CD4-positive, alpha-beta T cell treated with Interleukin-4 for 1 hour (primary cell): ENCODE measurements at regions not wholly inside any gene's neighbourhood (a gene's known extent, or its start where the extent isn't known, plus 50 kb on each side); places are given as distances from the start of the nearest gene placed in this dataset.

ENCODE experiments used
- DNase-seq, 2 donors: peaks; one replicate each; pipeline ENCODE4 v3.0.0-alpha.2; 2020 to 2022

DNA sequence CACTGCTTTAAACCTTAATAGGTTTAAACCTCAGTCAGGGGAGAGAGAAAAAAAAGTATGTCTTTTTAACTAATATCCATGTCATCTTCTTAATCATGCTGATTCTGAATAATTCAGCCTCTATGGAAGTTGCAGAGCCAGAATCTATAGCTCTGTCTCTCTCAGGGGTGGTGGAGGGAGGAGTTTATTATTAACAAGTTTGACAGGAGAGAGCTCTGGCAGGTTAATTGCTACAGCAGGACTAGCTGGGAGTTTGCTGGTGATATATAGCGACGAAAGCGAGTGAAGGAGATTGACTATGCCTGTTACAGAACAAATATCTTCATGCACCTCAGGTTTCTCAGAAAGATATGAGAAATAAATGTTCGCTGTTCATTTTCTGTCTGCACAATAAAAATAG, 586.4 kb downstream of the TLE4 start:
- no peak for DNase-seq

DNA sequence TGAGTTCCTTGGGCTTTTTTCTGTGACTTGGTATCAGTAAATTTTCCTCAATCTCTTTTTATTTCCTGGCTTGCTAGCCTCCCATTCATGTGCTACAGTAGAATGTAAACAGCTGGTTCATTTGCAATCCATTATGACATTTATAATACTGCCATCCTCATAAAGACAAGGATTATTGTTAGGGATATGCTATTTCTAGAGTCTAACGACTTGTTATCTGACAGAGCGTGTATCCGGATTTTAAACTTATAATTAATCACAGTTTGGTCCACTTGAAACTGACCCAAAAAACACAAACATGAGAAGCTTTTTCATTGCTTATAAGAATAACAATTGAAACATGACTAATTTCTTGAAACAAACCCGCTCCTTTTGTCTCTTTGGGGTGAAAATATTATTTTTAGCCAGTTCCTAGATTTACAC, 585.8 kb downstream of the TLE4 start:
- no peak for DNase-seq

DNA sequence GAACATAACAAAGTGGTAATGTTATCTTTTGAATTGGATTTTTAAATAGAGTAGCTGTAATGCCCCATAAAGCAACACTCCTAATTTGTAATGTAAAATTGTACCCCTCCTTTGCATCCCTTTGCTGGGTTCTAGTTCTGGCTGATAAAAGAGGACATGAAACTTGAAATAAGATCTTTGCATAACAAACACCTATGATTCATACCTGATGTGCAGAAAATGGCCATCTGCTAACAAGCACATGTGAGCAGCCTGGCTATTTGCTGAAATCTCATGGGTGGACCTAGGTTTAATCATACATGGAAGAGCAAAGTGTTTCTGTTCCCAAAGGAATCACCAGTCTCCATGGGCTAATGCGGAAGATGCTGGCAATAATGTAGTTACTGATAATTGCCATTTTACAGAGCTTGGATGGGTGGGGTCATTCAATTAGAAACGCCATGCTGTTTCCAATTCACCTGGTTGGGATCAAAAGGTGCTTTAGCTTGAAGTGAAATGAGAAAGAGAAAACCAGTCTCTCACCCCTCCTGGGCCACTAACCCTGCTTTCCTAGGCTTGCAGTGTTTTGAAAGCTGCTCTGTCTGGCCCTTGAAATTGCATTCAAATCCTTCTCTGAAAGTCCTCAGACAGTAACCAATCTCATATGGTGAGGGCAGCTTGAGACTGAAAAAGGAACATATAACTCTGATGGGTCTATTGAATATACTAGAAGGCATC, 585.1 kb downstream of the TLE4 start:
- no peak for DNase-seq

DNA sequence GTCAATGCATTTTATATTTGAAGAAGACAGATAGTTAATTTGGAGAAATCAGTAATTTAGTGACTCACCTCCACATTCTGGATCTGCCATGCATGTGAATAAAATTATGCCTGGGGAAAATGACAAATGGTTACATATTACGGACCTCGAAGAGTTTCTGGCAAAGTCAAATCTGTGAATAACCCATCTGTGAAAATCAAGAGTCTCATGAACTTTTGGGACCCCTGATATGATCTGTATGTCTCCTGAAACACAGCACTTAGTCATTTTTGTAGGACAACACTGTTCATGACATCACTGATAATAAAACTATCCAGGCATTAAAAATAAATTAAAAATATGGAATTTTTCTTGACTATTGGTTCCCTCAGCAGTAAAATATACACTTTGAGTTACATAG, 584.5 kb downstream of the TLE4 start:
- DNase-seq, result no peak

DNA sequence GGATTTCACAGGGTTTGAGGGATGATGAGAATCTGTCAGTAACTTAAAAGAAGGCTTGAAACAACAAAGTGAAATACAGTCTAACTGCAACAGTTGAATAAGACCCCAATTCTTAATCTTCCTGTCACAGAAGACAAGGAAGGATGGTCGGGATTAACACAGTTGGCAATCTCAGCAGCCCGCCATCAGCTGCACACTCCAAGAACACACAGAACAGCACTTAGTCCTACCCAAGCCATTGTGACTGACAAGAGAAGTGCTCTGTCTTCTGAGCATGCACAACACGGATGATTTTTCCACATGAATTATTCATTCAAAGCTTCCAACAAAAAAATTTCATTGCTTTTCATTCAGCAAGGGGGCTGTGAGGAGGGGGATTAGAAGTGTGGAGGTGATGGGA, 576.1 kb downstream of the TLE4 start:
- no peak for DNase-seq

DNA sequence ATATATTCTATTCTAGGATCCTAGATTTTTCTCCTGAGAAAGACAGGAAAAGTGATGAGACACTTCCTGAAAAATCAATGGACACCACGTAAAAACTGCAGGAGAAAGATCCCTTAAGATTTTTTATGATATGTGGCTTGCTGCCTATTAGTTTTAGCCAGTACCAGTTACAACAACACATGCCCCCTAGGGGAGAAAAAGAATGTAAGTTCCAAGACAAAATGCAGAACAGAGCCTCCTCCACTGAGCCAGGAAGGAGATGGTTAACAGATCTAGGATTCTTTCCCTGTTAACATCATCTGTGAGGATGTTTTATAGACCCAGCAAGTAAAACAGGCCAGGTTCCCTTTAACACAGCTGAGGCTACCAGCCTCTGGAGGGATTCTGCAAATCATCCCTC, 574.7 kb downstream of the TLE4 start:
- DNase-seq, result no peak

DNA sequence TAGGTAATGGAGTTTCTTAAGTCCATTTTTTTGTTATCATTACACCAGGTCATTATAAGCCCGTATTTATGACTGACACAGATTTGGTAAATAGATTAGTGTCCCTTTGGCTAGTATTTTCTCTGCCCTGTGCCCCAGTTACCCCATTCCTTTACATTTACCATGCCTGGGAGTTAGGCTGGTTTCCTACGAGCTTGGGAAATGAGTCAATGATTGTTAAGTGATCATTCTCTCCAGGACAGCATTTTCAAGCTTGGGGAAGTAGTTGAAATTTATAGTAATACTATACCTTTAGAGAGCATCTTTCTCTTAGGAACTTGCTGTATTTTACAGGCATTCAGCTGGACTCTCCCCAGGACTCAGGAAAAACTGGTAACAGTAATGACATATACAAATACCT, 573.1 kb downstream of the TLE4 start:
- no peak for DNase-seq

DNA sequence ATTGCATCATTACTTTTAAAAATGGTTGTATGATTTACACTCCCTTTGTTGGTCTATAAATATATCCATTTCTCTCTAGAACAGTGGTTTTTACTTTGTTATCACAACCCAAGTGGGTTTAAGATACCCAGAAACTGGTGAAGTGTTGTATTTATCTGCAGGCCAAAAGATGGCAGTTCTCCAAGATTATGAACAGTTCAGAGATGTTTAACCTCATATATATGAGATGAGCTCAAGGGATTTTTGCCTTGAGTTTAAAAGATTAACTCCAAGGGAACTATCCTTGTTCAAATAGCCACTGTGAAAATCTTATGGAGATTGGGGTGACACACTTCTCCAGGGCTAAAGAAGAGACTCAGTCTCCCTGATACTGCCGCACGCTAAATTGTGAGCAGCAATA, 572.6 kb downstream of the TLE4 start:
- DNase-seq, result no peak

DNA sequence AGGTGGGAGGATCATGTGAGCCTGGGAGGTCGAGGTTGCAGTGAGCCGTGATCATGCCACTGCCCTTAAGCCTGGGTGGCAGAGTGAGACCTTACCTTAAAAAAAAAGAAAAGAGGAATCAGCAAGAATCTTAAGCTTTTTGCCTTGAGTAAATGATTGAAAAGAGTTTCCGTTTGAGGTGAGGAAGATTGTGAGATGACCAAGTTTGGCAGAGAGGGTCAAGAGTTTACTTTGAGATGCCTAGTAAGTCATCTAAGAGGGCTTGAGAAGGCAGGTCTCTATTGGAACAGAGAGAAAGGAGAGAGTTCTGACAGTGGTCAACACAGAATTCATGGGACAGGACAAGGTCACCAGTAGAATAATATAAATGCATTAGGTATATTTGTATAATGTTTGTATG, 572.1 kb downstream of the TLE4 start:
- DNase-seq, result no peak

DNA sequence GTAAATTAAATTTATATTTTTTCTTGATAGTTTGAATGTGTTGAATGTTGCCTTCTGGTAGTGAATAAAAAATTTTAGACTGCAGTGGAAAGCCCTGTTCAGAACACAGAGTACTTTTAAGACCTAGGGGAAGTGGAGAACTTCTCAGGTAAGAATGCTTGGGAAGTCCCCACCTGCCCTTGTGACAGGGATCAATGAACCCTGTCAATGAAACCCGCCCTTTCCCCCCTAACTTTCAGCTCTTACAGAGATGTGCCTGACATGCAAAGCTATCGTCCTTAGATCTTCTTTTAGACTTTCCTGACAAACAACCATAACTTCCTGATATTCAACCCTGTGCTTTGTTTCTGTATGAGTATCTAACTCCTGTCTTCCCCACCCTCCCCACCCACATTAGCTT, 562.7 kb downstream of the TLE4 start:
- DNase-seq, result peak in 1 of 2 donors; percentile 71

DNA sequence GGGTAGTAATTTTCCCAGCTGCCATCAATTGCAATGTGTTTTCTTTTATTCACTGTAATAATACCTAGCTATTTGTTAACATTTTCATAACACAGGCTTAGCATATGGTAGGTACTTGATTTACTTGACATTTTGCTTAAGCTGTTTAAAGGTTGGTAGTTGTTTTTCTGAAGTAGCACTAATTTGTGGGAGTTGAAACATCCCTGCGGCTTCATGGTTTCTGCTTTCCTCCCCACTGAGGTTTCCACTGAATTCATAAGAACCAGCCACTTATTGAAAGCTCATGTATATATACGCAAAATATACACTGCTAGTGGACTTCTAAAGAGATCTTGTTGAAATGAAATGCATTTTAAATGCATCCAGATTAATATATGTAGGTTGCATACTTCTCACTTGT, 559.9 kb downstream of the TLE4 start:
- DNase-seq, result no peak

DNA sequence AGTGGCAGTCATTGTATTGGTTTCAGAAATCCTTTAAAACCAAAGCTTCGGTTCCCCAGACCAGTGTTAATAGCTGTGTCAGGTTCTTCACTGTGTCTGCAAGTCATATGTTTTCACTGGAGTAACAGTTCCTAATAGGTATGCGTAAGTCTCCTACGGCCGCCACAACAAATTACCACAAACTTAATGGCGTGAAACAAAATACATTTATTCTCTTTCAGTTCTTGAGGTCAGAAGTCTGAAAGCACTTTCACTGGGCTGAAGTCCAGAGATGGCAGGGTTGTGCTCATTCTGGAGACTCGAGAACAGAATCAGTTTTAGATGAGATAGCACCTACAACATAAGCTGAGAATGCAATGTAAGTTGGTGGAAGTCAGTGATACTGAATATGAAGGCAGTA, 556.2 kb downstream of the TLE4 start:
- DNase-seq, result no peak

DNA sequence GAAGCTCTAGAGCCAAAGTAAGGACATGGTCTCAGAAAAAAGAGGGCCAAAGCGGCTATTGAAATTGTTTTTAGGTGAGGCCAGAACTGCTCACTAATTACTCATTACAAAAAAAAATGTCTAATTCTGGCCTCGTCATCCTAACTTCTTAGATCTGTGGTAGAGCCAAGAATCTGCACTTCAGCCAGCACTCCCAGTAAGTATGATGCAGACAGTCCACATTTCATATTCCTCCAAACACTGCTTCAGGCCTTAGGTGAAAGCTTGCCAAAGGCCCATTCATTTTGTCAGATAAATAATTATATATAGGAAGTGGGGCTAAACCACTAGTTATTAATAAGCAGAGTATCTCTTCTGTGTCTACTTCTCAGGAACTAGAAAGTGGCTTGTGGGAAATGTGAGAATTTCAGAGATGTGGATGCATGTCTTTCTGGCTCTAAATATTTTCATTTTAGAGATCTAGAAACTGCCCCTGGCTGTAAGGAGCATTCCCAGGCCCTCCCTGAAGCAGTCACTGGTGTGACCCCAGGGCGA, 554.0 kb downstream of the TLE4 start:
- no peak for DNase-seq

DNA sequence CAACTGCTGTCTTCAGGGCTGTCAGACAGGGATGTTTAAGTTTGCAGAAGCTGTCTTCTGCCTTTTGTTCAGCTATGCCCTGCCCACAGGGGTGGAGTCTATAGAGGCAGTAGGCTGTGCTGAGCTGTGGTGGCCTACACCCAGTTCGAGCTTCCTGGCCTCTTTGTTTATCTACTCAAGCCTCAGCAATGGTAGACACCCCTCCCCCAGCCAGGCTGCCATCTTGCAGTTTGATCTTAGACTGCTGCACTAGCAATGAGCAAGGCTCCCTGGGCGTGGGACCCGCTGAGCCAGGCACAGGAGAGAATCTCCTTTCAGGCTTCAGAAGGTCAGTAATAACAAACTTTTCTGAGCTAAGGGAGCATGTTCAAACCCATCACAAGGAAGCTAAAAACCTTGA, 545.3 kb downstream of the TLE4 start:
- no peak for DNase-seq

DNA sequence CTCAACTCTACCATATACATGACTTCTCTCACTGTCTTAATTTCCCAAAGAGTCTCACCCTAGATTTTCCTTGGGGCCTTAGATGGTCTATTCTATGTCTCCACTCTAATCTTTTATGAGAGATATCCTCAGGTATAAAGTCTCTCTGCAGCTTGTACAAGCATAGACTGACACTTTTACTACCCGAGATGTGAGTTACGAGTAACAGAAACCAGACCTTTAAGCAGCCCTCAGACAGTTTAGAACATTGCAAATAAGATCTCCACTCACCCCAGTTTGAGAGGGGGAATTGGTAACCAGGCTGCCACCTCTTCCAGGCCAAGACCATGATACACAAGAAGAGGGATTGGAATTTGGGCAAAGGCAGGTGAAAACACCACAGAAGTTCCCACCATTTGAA, 542.5 kb downstream of the TLE4 start:
- no peak for DNase-seq

DNA sequence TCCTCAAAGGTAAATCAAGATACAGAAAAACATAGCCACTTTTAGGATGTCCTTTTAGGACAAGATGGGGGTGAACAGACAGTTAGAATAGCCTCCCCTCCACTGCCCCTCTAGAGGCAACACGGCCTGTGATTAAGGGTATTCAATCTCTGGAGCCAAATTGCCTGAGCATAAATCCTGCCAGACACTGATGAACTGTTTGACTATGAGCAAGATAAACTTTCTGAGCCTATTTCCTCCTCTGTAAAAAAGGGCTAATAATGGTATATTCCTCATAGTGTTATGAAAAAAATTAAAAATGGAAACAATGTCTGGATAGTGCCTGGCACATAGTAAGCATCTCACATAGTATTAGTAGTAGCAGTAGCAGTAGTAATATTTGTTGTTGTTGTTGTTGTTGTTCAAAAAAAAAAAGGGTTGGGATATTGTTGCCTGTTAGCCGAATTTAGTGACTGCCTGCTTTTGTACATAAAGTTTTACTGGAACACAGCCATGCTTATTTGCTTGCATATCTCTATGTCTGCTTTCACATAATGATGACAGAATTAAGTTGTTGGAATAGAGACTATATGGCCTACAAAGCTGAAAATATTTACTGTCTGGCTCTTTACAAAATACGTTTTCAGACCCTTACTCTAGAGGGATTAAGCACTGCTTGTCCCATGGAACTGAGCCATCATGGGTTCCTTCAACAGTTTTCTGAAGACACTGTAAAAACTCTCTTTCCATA, 536.3 kb downstream of the TLE4 start:
- no peak for DNase-seq

DNA sequence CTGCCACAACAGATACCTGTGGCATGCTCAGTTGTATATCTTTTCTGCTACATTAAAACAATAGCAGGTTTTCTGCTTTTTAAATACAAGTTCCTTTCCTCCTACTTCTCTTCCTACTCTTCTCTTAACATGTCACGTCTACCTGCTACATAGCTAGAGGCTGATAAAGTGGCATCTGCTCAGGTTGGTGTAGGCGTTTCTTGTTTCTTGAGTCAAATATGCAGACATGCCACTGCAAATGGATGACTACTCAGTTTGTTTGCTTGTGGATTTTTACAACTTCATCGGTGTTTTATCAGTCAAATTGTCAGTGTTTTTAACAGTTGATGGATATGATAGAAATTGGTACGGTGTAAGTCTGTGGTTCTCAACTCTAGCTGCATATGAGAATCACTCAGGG, 525.7 kb downstream of the TLE4 start:
- no peak for DNase-seq

DNA sequence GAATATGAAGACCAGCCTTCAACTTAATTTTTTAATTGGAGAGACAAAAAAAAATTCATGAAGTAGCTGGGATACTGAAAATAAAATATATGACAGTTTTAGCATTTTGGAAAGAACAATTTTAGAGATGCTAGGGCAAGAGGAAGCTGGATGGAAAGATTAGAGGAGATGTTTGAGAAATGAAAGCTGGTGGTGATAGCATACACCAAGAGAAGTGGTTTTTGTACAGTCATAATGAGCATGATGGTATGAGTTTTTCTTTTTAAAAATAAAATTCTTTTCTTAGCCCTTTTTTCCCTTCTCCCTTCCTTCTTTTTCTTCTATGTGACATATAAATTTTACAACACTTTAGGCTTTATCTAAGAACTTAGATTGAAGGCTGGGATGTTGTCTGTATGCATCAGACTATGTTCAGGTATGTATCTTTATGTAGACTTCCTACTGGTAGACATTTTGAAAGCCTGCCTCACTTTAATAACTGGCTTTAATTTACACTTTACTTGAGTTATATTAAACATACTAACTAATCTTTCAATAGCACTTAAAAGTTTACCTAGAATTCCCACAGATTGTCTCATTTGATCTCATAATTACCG, 522.5 kb downstream of the TLE4 start:
- DNase-seq, result no peak

DNA sequence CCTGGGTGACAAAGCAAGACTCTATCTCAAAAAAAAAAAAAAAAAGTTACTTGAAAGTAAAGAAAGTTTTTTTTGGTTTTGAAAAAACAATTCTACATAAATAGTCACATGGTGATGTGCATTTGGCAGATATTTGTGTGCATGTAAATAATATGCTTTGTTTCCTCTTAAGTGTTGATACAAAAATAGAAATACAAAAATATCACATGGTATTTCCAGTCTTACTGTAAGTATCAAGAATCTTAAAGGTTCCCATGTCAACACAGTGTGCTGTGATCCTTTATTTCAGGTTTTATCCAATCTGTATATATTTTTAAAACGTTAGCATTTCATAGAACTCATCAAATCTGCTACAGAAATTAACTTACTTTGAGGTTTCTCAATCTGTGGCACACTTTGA, 521.9 kb downstream of the TLE4 start:
- DNase-seq, result no peak

DNA sequence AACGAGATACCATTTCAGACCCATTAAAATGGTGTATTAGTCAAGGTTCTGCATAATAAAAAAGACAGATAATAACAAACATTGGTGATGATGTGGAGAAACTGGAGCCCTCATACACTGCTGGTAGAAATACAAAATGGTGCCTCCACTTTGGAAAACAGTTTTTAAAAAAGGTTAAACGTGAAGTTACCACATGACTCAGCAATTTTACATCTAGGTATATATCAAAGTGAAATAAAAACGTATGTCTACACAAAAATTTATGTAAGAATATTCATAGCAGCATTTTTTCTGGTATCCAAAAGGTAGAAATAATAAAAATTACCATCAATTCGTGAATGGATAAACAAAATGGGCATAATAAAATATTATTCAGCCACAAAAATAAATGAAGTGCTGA, 519.8 kb downstream of the TLE4 start:
- no peak for DNase-seq

DNA sequence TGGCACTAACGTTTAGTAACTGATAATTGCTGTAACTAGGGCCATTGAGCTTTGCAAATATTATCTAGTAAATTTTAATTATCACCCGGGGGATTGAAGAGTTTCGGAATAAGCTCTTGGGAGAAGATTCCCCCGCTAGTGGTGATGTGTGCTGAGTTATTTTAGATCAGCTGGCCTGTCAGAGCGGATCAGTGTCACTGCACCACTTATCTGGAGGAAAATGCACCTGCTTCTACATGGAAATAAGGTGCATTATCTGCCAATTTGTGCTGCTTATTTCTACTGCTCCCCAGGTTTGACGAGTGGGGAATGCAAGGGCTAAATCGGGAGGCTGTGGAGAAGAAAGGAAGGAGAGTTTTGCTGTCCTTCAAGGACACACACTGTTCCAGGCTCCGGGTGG, 518.6 kb downstream of the TLE4 start:
- DNase-seq, result no peak

DNA sequence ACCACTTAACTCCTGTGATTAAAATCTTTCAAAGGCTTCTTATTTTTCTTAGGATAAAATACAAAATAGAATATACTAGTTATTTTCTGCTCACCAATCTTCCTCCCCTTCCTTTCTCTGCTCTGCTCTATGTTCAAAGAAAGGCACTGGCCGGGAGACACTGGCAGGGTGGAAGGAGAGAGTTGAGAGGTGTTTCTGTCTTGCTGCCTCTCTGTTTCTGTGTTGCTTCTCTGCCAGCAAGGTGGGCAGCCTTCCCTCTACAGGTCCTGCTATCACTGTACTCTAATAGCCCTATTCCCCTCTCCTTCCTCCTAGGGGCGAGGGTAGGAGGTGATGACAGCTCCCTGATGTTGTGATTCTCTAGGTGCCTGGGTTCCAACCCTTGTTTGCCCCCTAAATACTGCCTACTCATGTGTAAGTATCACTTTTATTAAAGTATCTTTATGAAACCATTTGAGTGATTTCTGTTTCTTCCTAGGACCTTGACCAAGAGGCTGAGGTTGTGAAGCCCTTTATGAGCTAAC, 515.1 kb downstream of the TLE4 start:
- DNase-seq, result no peak

DNA sequence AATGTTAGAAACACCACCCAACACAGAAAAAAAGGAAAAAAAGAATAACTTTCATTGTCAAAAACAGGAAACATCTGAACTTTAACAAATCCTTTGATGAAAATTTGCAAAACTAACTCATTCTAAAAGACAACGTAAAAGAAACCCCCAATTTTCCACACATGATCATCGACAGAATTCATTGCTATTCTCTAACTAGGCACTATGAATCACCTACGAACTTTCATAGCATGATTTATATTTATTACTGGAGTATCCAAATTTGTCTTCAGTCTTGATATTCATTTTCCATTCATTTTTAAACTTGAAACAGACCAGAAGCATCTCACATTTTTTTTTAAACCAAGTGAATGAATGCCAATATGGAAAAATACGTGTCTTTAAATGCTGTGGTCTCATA, 514.6 kb downstream of the TLE4 start:
- DNase-seq, result no peak

DNA sequence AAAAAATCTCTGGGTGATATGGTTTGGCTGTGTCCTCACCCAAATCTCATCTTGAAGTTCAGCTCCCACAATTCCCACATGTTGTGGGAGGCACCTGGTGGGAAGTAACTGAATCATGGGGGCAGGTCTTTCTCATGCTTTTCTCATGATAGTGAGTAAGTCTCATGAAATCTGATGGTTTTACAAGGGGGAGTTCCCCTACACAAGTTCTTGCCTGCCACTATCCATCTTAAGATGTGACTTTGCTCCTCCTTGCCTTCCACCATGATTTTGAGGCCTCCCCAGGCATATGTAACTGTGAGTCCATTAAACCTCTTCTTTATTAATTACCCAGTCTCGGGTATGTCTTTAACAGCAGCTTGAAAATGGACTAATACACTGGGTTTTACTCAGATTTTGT, 513.9 kb downstream of the TLE4 start:
- DNase-seq, result no peak
